ENCODE measurements at regions not wholly inside any gene's neighbourhood (a gene's known extent, or its start where the extent isn't known, plus 50 kb on each side); places are given as distances from the start of the nearest gene placed in this dataset.

GRCh38 chr4:33996075-33996718 is 2248.1 kb downstream of the ARAP2 start:
- ATAC-seq, result no peak
- TF ChIP-seq ISL1 (CRISPR knock-in tag; IDR thresholded peaks at IDR 0.05) (peak; percentile 94), SNAI2 (CRISPR knock-in tag; IDR thresholded peaks at IDR 0.05) (peak; percentile 78), ZFP3 (CRISPR knock-in tag; IDR thresholded peaks at IDR 0.05) (peak; percentile 76; the same call in 1 of the 2 replicates), ESRRG (CRISPR knock-in tag; IDR thresholded peaks at IDR 0.05) (peak; percentile 52; the same call in 1 of the 2 replicates), TOX (CRISPR knock-in tag; IDR thresholded peaks at IDR 0.05; ENCODE audit: borderline replicate concordance) (no peak), ZFP30 (CRISPR knock-in tag; IDR thresholded peaks at IDR 0.05) (peak; percentile 4; the same call in 1 of the 2 replicates), CSDC2 (CRISPR knock-in tag; IDR thresholded peaks at IDR 0.05) (peak; percentile 97), PATZ1 (CRISPR knock-in tag; IDR thresholded peaks at IDR 0.05; ENCODE audit: borderline replicate concordance) (peak; percentile 64; the same call in 1 of the 2 replicates)
- TF ChIP-seq, protein P1, sequence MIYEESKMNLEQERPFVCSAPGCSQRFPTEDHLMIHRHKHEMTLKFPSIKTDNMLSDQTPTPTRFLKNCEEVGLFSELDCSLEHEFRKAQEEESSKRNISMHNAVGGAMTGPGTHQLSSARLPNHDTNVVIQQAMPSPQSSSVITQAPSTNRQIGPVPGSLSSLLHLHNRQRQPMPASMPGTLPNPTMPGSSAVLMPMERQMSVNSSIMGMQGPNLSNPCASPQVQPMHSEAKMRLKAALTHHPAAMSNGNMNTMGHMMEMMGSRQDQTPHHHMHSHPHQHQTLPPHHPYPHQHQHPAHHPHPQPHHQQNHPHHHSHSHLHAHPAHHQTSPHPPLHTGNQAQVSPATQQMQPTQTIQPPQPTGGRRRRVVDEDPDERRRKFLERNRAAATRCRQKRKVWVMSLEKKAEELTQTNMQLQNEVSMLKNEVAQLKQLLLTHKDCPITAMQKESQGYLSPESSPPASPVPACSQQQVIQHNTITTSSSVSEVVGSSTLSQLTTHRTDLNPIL (CRISPR knock-in tag; IDR thresholded peaks at IDR 0.05; ENCODE audit: low read depth), result peak; percentile 98
- TF ChIP-seq, protein P2, sequence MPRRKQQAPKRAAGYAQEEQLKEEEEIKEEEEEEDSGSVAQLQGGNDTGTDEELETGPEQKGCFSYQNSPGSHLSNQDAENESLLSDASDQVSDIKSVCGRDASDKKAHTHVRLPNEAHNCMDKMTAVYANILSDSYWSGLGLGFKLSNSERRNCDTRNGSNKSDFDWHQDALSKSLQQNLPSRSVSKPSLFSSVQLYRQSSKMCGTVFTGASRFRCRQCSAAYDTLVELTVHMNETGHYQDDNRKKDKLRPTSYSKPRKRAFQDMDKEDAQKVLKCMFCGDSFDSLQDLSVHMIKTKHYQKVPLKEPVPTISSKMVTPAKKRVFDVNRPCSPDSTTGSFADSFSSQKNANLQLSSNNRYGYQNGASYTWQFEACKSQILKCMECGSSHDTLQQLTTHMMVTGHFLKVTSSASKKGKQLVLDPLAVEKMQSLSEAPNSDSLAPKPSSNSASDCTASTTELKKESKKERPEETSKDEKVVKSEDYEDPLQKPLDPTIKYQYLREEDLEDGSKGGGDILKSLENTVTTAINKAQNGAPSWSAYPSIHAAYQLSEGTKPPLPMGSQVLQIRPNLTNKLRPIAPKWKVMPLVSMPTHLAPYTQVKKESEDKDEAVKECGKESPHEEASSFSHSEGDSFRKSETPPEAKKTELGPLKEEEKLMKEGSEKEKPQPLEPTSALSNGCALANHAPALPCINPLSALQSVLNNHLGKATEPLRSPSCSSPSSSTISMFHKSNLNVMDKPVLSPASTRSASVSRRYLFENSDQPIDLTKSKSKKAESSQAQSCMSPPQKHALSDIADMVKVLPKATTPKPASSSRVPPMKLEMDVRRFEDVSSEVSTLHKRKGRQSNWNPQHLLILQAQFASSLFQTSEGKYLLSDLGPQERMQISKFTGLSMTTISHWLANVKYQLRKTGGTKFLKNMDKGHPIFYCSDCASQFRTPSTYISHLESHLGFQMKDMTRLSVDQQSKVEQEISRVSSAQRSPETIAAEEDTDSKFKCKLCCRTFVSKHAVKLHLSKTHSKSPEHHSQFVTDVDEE (CRISPR knock-in tag; IDR thresholded peaks at IDR 0.05), result no peak

GRCh38 chr4:33998291-33998690 is 2246.0 kb downstream of the ARAP2 start:
- no peak for TF ChIP-seq ARNTL (CRISPR knock-in tag; IDR thresholded peaks at IDR 0.05; ENCODE audit: borderline replicate concordance, low read depth)
- TF ChIP-seq ZC3H10 (CRISPR knock-in tag; IDR thresholded peaks at IDR 0.05), result no peak
- TF ChIP-seq POU6F1 (CRISPR knock-in tag; IDR thresholded peaks at IDR 0.05; ENCODE audit: borderline replicate concordance, low read depth), result no peak
- no peak for TF ChIP-seq GLIS3 (CRISPR knock-in tag; IDR thresholded peaks at IDR 0.05)
- TF ChIP-seq PATZ1 (CRISPR knock-in tag; IDR thresholded peaks at IDR 0.05; ENCODE audit: borderline replicate concordance), result no peak
- no peak for TF ChIP-seq CSDC2 (CRISPR knock-in tag; IDR thresholded peaks at IDR 0.05)
- TF ChIP-seq, protein P2 (CRISPR knock-in tag; IDR thresholded peaks at IDR 0.05), result no peak
- TF ChIP-seq ZNF70 (CRISPR knock-in tag; IDR thresholded peaks at IDR 0.05), result no peak
- TF ChIP-seq TCF4 (CRISPR knock-in tag; IDR thresholded peaks at IDR 0.05; ENCODE audit: borderline replicate concordance), result no peak
- no peak for TF ChIP-seq BACH2 (CRISPR knock-in tag; IDR thresholded peaks at IDR 0.05; ENCODE audit: borderline replicate concordance)
- TF ChIP-seq CSRNP3 (CRISPR knock-in tag; IDR thresholded peaks at IDR 0.05), result no peak
- TF ChIP-seq, protein P1 (CRISPR knock-in tag; IDR thresholded peaks at IDR 0.05; ENCODE audit: low read depth), result no peak
- TF ChIP-seq ZFP3 (CRISPR knock-in tag; IDR thresholded peaks at IDR 0.05), result no peak
- no peak for TF ChIP-seq SNAI2 (CRISPR knock-in tag; IDR thresholded peaks at IDR 0.05)
- no peak for ATAC-seq

Data from SK-N-SH treated with all-trans-retinoic acid at 6 μM for 48 hours (cell line).